GM18519 (cell line): ENCODE measurements at regions not wholly inside any gene's neighbourhood (a gene's known extent, or its start where the extent isn't known, plus 50 kb on each side); places are given as distances from the start of the nearest gene placed in this dataset.
A peak's percentile ranks its signal among the peaks of the same experiment; 100 is the strongest.

Experiments used
- ATAC-seq: cut with Tn5 transposase; IDR thresholded peaks from one replicate; pipeline ENCODE4 v1.9.1; 2021; ENCODE audit warnings: mild to moderate bottlenecking, moderate library complexity; ENCODE audit not compliant: unreplicated experiment, low FRiP score

- no peak for ATAC-seq
Observed at GRCh38 chr12:67425394-67425793, 156.2 kb downstream of the CAND1 start.

- no peak for ATAC-seq
Observed at GRCh38 chr12:67426067-67426466, 156.9 kb downstream of the CAND1 start.

- no peak for ATAC-seq
Observed at GRCh38 chr12:67427336-67427735, 158.2 kb downstream of the CAND1 start.

- ATAC-seq = no peak
Observed at GRCh38 chr12:67428431-67428830, 159.3 kb downstream of the CAND1 start.

- ATAC-seq = no peak
Observed at GRCh38 chr12:67430708-67431335, 161.7 kb downstream of the CAND1 start.

GRCh38 chr12:67431411-67432020, 162.4 kb downstream of the CAND1 start:
- ATAC-seq = no peak

- ATAC-seq = peak; percentile 79
Observed at GRCh38 chr12:67433385-67434175, 164.4 kb downstream of the CAND1 start.

GRCh38 chr12:67434671-67435370, 165.7 kb downstream of the CAND1 start:
- ATAC-seq = no peak

GRCh38 chr12:67436230-67436629, 167.1 kb downstream of the CAND1 start:
- ATAC-seq = no peak

- ATAC-seq = no peak
Observed at GRCh38 chr12:67437011-67437410, 167.9 kb downstream of the CAND1 start.

GRCh38 chr12:67439611-67440010, 170.5 kb downstream of the CAND1 start:
- no peak for ATAC-seq

GRCh38 chr12:67441736-67442346, 172.7 kb downstream of the CAND1 start:
- ATAC-seq = peak; percentile 61

GRCh38 chr12:67442347-67442841, 173.2 kb downstream of the CAND1 start:
- ATAC-seq = no peak

GRCh38 chr12:67442896-67443295, 173.7 kb downstream of the CAND1 start:
- ATAC-seq = no peak

- ATAC-seq = no peak
Observed at GRCh38 chr12:67444542-67444941, 175.4 kb downstream of the CAND1 start.

- no peak for ATAC-seq
Observed at GRCh38 chr12:67446716-67447115, 177.6 kb downstream of the CAND1 start.

GRCh38 chr12:67447180-67447579, 178.0 kb downstream of the CAND1 start:
- no peak for ATAC-seq

- peak; percentile 78 for ATAC-seq
Observed at GRCh38 chr12:67449591-67450052, 180.5 kb downstream of the CAND1 start.

GRCh38 chr12:67450441-67450840, 181.3 kb downstream of the CAND1 start:
- no peak for ATAC-seq

GRCh38 chr12:67451206-67451605, 182.0 kb downstream of the CAND1 start:
- no peak for ATAC-seq
